H1 (cell line): ENCODE measurements at regions not wholly inside any gene's neighbourhood (a gene's known extent, or its start where the extent isn't known, plus 50 kb on each side); places are given as distances from the start of the nearest gene placed in this dataset.
A peak's percentile ranks its signal among the peaks of the same experiment; 100 is the strongest.

ENCODE experiments used
- CTCF ChIA-PET: fragments of 300-600 bp; sonication (Branson Sonifier 250); formaldehyde crosslinking; loops from one replicate; lab custom pipeline; 2021; ENCODE audit not compliant: partially characterized antibody; lab: Charles Lee
- POLR2A ChIA-PET: fragments of 300-600 bp; sonication (Branson Sonifier 250); formaldehyde crosslinking; loops from one replicate; lab custom pipeline; 2021; ENCODE audit warnings: inconsistent platforms; ENCODE audit not compliant: partially characterized antibody; lab: Charles Lee
- DNase-seq, 2 experiments: peaks; one replicate each; pipeline versions ENCODE4 v3.0.0 to v3.0.0-alpha.2; 2010 to 2022; ENCODE audit warnings: low spot score in 2 of 2, low read depth in 1 of 2, mixed read lengths in 1 of 2
- FAIRE-seq: peaks from 2 replicates; lab custom pipeline; 2011; peaks lifted over from hg19 to GRCh38; lab: Jason Lieb, UNC
- H2AFZ ChIP-seq: 2 replicates; pipeline ENCODE4 v1.8.1; 2012; ENCODE audit warnings: low read length, inconsistent platforms
- H2AK5ac ChIP-seq: 2 replicates; pipeline ENCODE4 v1.6.1; 2013; ENCODE audit warnings: low read depth, low read length
- H2BK120ac ChIP-seq: replicated peaks from 2 replicates; pipeline ENCODE3; 2013; ENCODE audit warnings: low read depth, low read length, inconsistent platforms
- H2BK12ac ChIP-seq: 2 replicates; pipeline ENCODE4 v1.6.1; 2013; ENCODE audit warnings: low read depth, low read length
- H2BK15ac ChIP-seq: 2 replicates; pipeline ENCODE4 v1.6.1; 2013; ENCODE audit warnings: low read length
- H2BK20ac ChIP-seq: 2 replicates; pipeline ENCODE4 v1.6.1; 2013; ENCODE audit warnings: low read length
- H2BK5ac ChIP-seq: 2 replicates; pipeline ENCODE4 v1.6.1; 2013; ENCODE audit warnings: low read depth, low read length
- H3K14ac ChIP-seq: 2 replicates; pipeline ENCODE4 v1.6.1; 2013; ENCODE audit warnings: inconsistent platforms; ENCODE audit not compliant: insufficient read length
- H3K18ac ChIP-seq: 2 replicates; pipeline ENCODE4 v1.6.1; 2013; ENCODE audit warnings: low read length; ENCODE audit errors: extremely low read depth
- H3K23ac ChIP-seq: 2 replicates; pipeline ENCODE4 v1.6.1; 2013; ENCODE audit warnings: inconsistent platforms; ENCODE audit not compliant: insufficient read length
- H3K23me2 ChIP-seq: 2 replicates; pipeline ENCODE4 v1.6.1; 2013; ENCODE audit warnings: low read depth, low read length
- H3K27ac ChIP-seq: 2 replicates; pipeline ENCODE4 v1.6.1; 2011; ENCODE audit warnings: low read depth, low read length, inconsistent platforms
- H3K27me3 ChIP-seq, 4 experiments: replicated peaks in 1 of 4; 1 replicate in 1 of 4; 2 replicates in 3 of 4; pipeline versions ENCODE4 v1.6.1 to v1.8.1; 2011 to 2013; ENCODE audit warnings: low read length in 3 of 4, mild to moderate bottlenecking in 3 of 4, inconsistent platforms in 2 of 4, mixed read lengths in 2 of 4, moderate library complexity in 1 of 4; ENCODE audit not compliant: control insufficient read depth in 3 of 4, insufficient read depth in 3 of 4; ENCODE audit errors: extremely low read depth in 1 of 4
- H3K36me3 ChIP-seq, 4 experiments: 2 replicates each; pipeline versions ENCODE4 v1.6.1 to v1.8.1; 2011 to 2013; ENCODE audit warnings: mild to moderate bottlenecking in 4 of 4, low read length in 3 of 4, moderate library complexity in 2 of 4, control low read depth in 1 of 4, inconsistent platforms in 1 of 4; ENCODE audit not compliant: insufficient read depth in 4 of 4, control insufficient read depth in 2 of 4
- H3K4ac ChIP-seq: replicated peaks from 2 replicates; pipeline ENCODE3; 2013; ENCODE audit warnings: low read length, low read depth, mixed read lengths, inconsistent platforms; ENCODE audit not compliant: insufficient read length
- H3K4me1 ChIP-seq, 4 experiments: replicated peaks in 1 of 4; 1 replicate in 1 of 4; 2 replicates in 3 of 4; pipeline versions ENCODE4 v1.6.1 to v1.8.1; 2011 to 2013; ENCODE audit warnings: low read length in 3 of 4, inconsistent platforms in 2 of 4, mixed read lengths in 1 of 4; ENCODE audit not compliant: insufficient read depth in 4 of 4, control insufficient read depth in 3 of 4
- H3K4me2 ChIP-seq, 2 experiments: 2 replicates each; pipeline versions ENCODE4 v1.6.1 to v1.8.1; 2011 to 2013; ENCODE audit warnings: low read depth in 2 of 2, low read length in 2 of 2, control low read depth in 1 of 2, inconsistent platforms in 1 of 2, mild to moderate bottlenecking in 1 of 2; ENCODE audit not compliant: insufficient read depth in 1 of 2
- H3K4me3 ChIP-seq, 4 experiments: fragments of 200-600, 300-600 bp in 1 of 4; sonication (generic), shearing (Covaris generic), sonication (Bioruptor Twin) in 1 of 4; 2 replicates each; pipeline versions ENCODE4 v1.5.1 to v1.8.1; 2011 to 2016; ENCODE audit warnings: low read length in 4 of 4, low read depth in 3 of 4, control low read depth in 2 of 4, inconsistent platforms in 2 of 4, mild to moderate bottlenecking in 2 of 4, mixed read lengths in 1 of 4, moderate library complexity in 1 of 4; ENCODE audit not compliant: insufficient read depth in 2 of 4; ENCODE audit errors: extremely low read depth in 1 of 4
- H3K56ac ChIP-seq: replicated peaks from 2 replicates; pipeline ENCODE3; 2013; ENCODE audit warnings: low read depth, mild to moderate bottlenecking, mixed read lengths, low read length, inconsistent platforms; ENCODE audit not compliant: insufficient read length
- H3K79me1 ChIP-seq: 2 replicates; pipeline ENCODE4 v1.6.1; 2013; ENCODE audit warnings: low read depth, low read length, control low read depth
- H3K79me2 ChIP-seq, 2 experiments: 2 replicates each; pipeline versions ENCODE4 v1.6.1 to v1.8.1; 2012 to 2013; ENCODE audit warnings: low read length in 2 of 2, mild to moderate bottlenecking in 2 of 2, inconsistent platforms in 1 of 2; ENCODE audit not compliant: insufficient read depth in 2 of 2, control insufficient read depth in 1 of 2
- H3K9ac ChIP-seq, 4 experiments: replicated peaks in 1 of 4; 1 replicate in 1 of 4; 2 replicates in 3 of 4; pipeline versions ENCODE4 v1.6.1 to v1.8.1; 2011 to 2013; ENCODE audit warnings: low read depth in 3 of 4, low read length in 3 of 4, control low read depth in 2 of 4, mild to moderate bottlenecking in 2 of 4, moderate library complexity in 2 of 4, inconsistent platforms in 1 of 4; ENCODE audit errors: extremely low read depth in 1 of 4
- H3K9me3 ChIP-seq, 2 experiments: 2 replicates each; pipeline versions ENCODE4 v1.6.1 to v1.8.1; 2012 to 2013; ENCODE audit warnings: mild to moderate bottlenecking in 2 of 2, moderate library complexity in 2 of 2, control low read depth in 1 of 2, inconsistent platforms in 1 of 2, low read depth in 1 of 2, low read length in 1 of 2, mixed read lengths in 1 of 2; ENCODE audit not compliant: insufficient read depth in 2 of 2
- H4K20me1 ChIP-seq, 2 experiments: replicated peaks in 1 of 2; 2 replicates each; pipeline versions ENCODE3 to v1.8.1; 2011 to 2013; ENCODE audit warnings: inconsistent platforms in 2 of 2, low read length in 2 of 2, mild to moderate bottlenecking in 1 of 2; ENCODE audit not compliant: insufficient read depth in 2 of 2, control insufficient read depth in 1 of 2
- H4K5ac ChIP-seq: 2 replicates; pipeline ENCODE4 v1.6.1; 2013; ENCODE audit warnings: low read length, low read depth, mixed read lengths, inconsistent platforms; ENCODE audit not compliant: insufficient read length
- H4K8ac ChIP-seq: 2 replicates; pipeline ENCODE4 v1.8.0; 2013; ENCODE audit warnings: mild to moderate bottlenecking, moderate library complexity, low read length, inconsistent platforms; ENCODE audit not compliant: insufficient read depth; ENCODE audit errors: extremely low read depth
- H4K91ac ChIP-seq: replicated peaks from 2 replicates; pipeline ENCODE3; 2013; ENCODE audit warnings: low read length, mixed read lengths, inconsistent platforms; ENCODE audit not compliant: insufficient read length
- CTCF ChIP-seq, 3 experiments: IDR thresholded peaks; 1 replicate in 2 of 3; 2 replicates in 1 of 3; pipeline versions ENCODE4 v1.5.1 to v1.6.1; 2011; ENCODE audit warnings: low read length in 3 of 3, mild to moderate bottlenecking in 3 of 3, inconsistent platforms in 2 of 3, low read depth in 1 of 3, moderate library complexity in 1 of 3; ENCODE audit not compliant: insufficient read depth in 1 of 3; ENCODE audit errors: control extremely low read depth in 1 of 3
- EZH2 ChIP-seq: fragments of 200-600 bp; sonication (generic); IDR thresholded peaks from 2 replicates; pipeline ENCODE4 v1.7.1; 2012; ENCODE audit warnings: low read depth, mild to moderate bottlenecking, moderate library complexity, low read length, inconsistent platforms; ENCODE audit not compliant: severe bottlenecking
- RAD21 ChIP-seq, 2 experiments: IDR thresholded peaks in 1 of 2; conservative IDR thresholded peaks in 1 of 2; 2 replicates each; pipeline ENCODE4 v1.6.1; 2011; ENCODE audit warnings: low read depth in 2 of 2, low read length in 2 of 2, improper control_type of control experiment in 1 of 2, inconsistent platforms in 1 of 2, mild to moderate bottlenecking in 1 of 2, moderate library complexity in 1 of 2
- WGBS, 2 experiments: shearing (Covaris generic) in 1 of 2; methylation state at CpG; one replicate each; pipeline versions ENCODE4 v1.1.6 to v1.1.7; 2013 to 2015; ENCODE audit warnings: low lambda C conversion rate in 2 of 2, mixed read lengths in 2 of 2, inconsistent platforms in 1 of 2, low coverage in 1 of 2, missing lambda C conversion rate in 1 of 2; ENCODE audit not compliant: insufficient replicate concordance in 2 of 2, insufficient coverage in 1 of 2, insufficient read length in 1 of 2; ENCODE audit errors: extremely low coverage in 1 of 2, missing lambda C conversion rate in 1 of 2; 5-methylcytosine and 5-hydroxymethylcytosine counted together

- Histone ChIP-seq H2BK5ac (no peak overlapping the region), H3K79me2 (no peaks in the 10 kb centered on the region), H2BK12ac (no peak overlapping the region), H2BK15ac (no peak overlapping the region), H3K4me3 (no peak overlapping the region), H3K4me1 (no peaks in the 10 kb centered on the region), H4K5ac (no peak overlapping the region), H4K91ac (no peak overlapping the region), H2AK5ac (no peak overlapping the region), H2BK20ac (no peak overlapping the region), H3K14ac (no peak overlapping the region), H3K23me2 (no peaks in the 10 kb centered on the region), H3K27me3 (no peaks in the 10 kb centered on the region), H3K9ac (no peak overlapping the region), H2AFZ (no peak overlapping the region), H3K4ac (no peak overlapping the region), H3K23ac (no peak overlapping the region), H3K36me3 (no peaks in the 10 kb centered on the region), H4K20me1 (no peaks in the 10 kb centered on the region), H3K4me2 (no peak overlapping the region), H4K8ac (no peak overlapping the region), H3K56ac (no peak overlapping the region), H3K9me3 (no peaks in the 10 kb centered on the region), H3K18ac (no peak overlapping the region), H3K79me1 (no peaks in the 10 kb centered on the region), H3K27ac (no peak overlapping the region), H2BK120ac (no peak overlapping the region)
- FAIRE-seq (peak; percentile 28), DNase-seq (no peak)
- TF ChIP-seq CTCF (IDR thresholded peaks at IDR 0.05; ENCODE audit: control extremely low read depth in 1 of 3, insufficient read depth in 1 of 3, low read depth in 1 of 3, low read length in 3 of 3) (peak in 2 of 3 experiments; percentile 48 to 59; a peak in 3 of 4 replicates), RAD21 (IDR thresholded peaks at IDR 0.05 in 1 of 2, conservative IDR thresholded peaks at IDR 0.05 in 1 of 2; ENCODE audit: low read depth in 2 of 2, low read length in 2 of 2) (peak; percentile 62 to 64), EZH2 (no peak)
- WGBS, 2 experiments: 72% methylated on average over 2 of the region's 2 CpGs; no CpG with 5 or more reads in 1 of the 2 experiments
- CTCF ChIA-PET: interaction anchor here (0.7 to 1.9 kb wide), 9 partner anchors 9 to 1173 kb away, joined by 3 to 9 read pairs (median 3); no protein-coding TSS in a partner anchor
- POLR2A ChIA-PET: no interaction called here
These were observed 1349.4 kb downstream of the CDH8 start for GRCh38 chr16:60686824-60687223.
